ENCODE measurements at regions not wholly inside any gene's neighbourhood (a gene's known extent, or its start where the extent isn't known, plus 50 kb on each side); places are given as distances from the start of the nearest gene placed in this dataset.

DNA sequence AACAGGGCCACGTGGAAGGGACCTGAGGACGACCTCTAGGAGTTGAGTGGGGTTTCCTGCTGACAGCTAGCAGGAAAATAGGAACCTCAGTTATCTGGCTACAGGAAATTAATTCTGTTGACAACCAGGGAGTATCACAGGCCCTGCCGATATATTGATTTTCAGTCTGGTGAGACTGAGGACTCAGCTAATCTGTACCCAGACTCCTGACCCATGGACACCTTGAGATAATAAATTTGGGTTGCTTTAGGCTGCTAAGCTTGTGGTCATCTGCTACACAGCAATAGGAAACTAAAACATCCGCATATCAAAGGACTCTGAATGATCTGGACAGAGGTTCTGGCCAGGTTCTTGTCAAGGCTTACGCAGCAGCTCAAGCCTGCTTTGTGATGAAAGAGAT, 80.8 kb upstream of the CNEP1R1 start:
- TF ChIP-seq EZH2 (IDR thresholded peaks at IDR 0.05; ENCODE audit: borderline replicate concordance, low read depth, low read length, poor library complexity, severe bottlenecking) = no peak
- TF ChIP-seq, protein P1, sequence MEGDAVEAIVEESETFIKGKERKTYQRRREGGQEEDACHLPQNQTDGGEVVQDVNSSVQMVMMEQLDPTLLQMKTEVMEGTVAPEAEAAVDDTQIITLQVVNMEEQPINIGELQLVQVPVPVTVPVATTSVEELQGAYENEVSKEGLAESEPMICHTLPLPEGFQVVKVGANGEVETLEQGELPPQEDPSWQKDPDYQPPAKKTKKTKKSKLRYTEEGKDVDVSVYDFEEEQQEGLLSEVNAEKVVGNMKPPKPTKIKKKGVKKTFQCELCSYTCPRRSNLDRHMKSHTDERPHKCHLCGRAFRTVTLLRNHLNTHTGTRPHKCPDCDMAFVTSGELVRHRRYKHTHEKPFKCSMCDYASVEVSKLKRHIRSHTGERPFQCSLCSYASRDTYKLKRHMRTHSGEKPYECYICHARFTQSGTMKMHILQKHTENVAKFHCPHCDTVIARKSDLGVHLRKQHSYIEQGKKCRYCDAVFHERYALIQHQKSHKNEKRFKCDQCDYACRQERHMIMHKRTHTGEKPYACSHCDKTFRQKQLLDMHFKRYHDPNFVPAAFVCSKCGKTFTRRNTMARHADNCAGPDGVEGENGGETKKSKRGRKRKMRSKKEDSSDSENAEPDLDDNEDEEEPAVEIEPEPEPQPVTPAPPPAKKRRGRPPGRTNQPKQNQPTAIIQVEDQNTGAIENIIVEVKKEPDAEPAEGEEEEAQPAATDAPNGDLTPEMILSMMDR (conservative IDR thresholded peaks at IDR 0.05; ENCODE audit: low read depth, low read length) = no peak
